ENCODE measurements at regions not wholly inside any gene's neighbourhood (a gene's known extent, or its start where the extent isn't known, plus 50 kb on each side); places are given as distances from the start of the nearest gene placed in this dataset.

DNA sequence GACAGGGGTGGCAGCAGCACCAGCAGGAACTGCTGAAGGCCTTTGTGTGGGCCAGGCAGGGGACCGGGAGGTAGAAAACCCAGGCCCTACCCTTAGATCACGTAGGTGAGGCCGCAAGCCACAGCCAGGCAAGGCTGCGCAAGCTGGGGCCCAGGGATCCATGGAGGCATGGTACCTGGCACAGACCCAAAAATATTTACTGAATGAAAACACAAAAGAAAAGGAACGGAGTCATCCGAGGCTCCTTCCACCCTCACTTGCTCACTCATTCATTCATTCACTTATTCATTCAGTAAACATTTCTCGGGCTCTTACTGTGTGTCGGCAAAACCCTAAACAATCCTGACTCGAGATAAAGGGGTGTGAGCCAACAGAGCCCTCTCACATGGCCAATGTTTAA lies 102.3 kb downstream of the BCOR start:
- Histone ChIP-seq H3K4ac (ENCODE audit: low read depth, low read length) (no peak overlapping the region), H2BK5ac (ENCODE audit: low read depth, low read length, poor library complexity, severe bottlenecking) (no peak overlapping the region), H3K27ac (ENCODE audit: insufficient read depth, low read length) (no peak overlapping the region), H3K23ac (ENCODE audit: low read depth, low read length) (no peak overlapping the region), H3K9ac (ENCODE audit: low read depth, low read length) (no peak overlapping the region), H3K56ac (ENCODE audit: extremely low read depth, insufficient read depth, low read length) (no peak overlapping the region), H3K4me2 (ENCODE audit: low read depth, low read length) (no peak overlapping the region), H3K4me3 (ENCODE audit: insufficient read depth, low read depth, low read length) (no peak overlapping the region), H4K20me1 (ENCODE audit: insufficient read depth, low read length) (no peaks in the 10 kb centered on the region), H3K9me1 (ENCODE audit: insufficient read depth, low read length) (no peaks in the 10 kb centered on the region), H2AK9ac (replicated peaks; ENCODE audit: low read depth, low read length, poor library complexity) (no peak overlapping the region), H4K91ac (ENCODE audit: insufficient read depth, low read depth, low read length) (no peak overlapping the region), H3K79me1 (ENCODE audit: low read depth in 1 of 2, low read length in 2 of 2) (no peaks in the 10 kb centered on the region), H2BK20ac (ENCODE audit: low read depth, low read length) (no peak overlapping the region), H3K4me1 (ENCODE audit: control insufficient read depth, insufficient read depth, low read length) (no peaks in the 10 kb centered on the region), H4K5ac (ENCODE audit: low read depth, low read length) (no peak overlapping the region), H4K8ac (ENCODE audit: low read depth in 2 of 2, low read length in 2 of 2) (no peak overlapping the region), H2AK5ac (ENCODE audit: low read depth, low read length) (no peak overlapping the region), H3K14ac (replicated peaks; ENCODE audit: low read depth, low read length) (no peak overlapping the region), H3K36me3 (ENCODE audit: control insufficient read depth, insufficient read depth, low read length) (no peaks in the 10 kb centered on the region), H2BK120ac (ENCODE audit: low read depth, low read length) (no peak overlapping the region), H3K27me3 (ENCODE audit: control insufficient read depth, insufficient read depth, low read length) (peaks cover 3% of the 10 kb centered on the region), H2BK15ac (ENCODE audit: low read depth, low read length) (no peak overlapping the region), H2AFZ (replicated peaks; ENCODE audit: low read length, poor library complexity) (no peak overlapping the region), H3K18ac (ENCODE audit: low read depth, low read length) (no peak overlapping the region), H3K9me3 (ENCODE audit: control insufficient read depth, insufficient read depth, low read length) (peaks cover 4% of the 10 kb centered on the region; the same call in 1 of the 2 replicates)
- in situ Hi-C loops (cut with MboI; ENCODE audit: low sequenced_read_pairs) (no loop called here), intact Hi-C loops (cut with micrococcal nuclease) (no loop called here), dilution Hi-C loops (cut with HindIII; ENCODE audit: low sequenced_read_pairs, unreplicated experiment) (no loop called here)
- 65% methylated on average over 4 of the region's 9 CpGs; no CpG with 5 or more reads in 1 of the 2 experiments for WGBS, 2 experiments (ENCODE audit: extremely low coverage in 2 of 2, insufficient read length in 1 of 2)
- ATAC-seq (ENCODE audit: low read depth) (no peak), DNase-seq (no peak)
- ChIA-PET POLR2A (ENCODE audit: unreplicated experiment) (no interaction called here), CTCF (no interaction called here)
- TF ChIP-seq NFE2L2 (IDR thresholded peaks at IDR 0.05; ENCODE audit: low read depth, low read length) (no peak), CEBPB (IDR thresholded peaks at IDR 0.05; ENCODE audit: low read depth, low read length) (no peak), RAD21 (IDR thresholded peaks at IDR 0.05; ENCODE audit: low read length) (no peak), RFX5 (IDR thresholded peaks at IDR 0.05; ENCODE audit: low read depth, low read length) (no peak), RCOR1 (IDR thresholded peaks at IDR 0.05; ENCODE audit: insufficient replicate concordance, low read length) (no peak), BHLHE40 (IDR thresholded peaks at IDR 0.05; ENCODE audit: low read depth, low read length) (no peak), FOS (IDR thresholded peaks at IDR 0.05; ENCODE audit: low read depth, low read length) (no peak), CHD1 (IDR thresholded peaks at IDR 0.05; ENCODE audit: low read depth, low read length) (no peak)
- TF ChIP-seq, protein P1, sequence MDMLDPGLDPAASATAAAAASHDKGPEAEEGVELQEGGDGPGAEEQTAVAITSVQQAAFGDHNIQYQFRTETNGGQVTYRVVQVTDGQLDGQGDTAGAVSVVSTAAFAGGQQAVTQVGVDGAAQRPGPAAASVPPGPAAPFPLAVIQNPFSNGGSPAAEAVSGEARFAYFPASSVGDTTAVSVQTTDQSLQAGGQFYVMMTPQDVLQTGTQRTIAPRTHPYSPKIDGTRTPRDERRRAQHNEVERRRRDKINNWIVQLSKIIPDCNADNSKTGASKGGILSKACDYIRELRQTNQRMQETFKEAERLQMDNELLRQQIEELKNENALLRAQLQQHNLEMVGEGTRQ (IDR thresholded peaks at IDR 0.05; ENCODE audit: low read depth, low read length) = no peak
- TF ChIP-seq, protein P2, sequence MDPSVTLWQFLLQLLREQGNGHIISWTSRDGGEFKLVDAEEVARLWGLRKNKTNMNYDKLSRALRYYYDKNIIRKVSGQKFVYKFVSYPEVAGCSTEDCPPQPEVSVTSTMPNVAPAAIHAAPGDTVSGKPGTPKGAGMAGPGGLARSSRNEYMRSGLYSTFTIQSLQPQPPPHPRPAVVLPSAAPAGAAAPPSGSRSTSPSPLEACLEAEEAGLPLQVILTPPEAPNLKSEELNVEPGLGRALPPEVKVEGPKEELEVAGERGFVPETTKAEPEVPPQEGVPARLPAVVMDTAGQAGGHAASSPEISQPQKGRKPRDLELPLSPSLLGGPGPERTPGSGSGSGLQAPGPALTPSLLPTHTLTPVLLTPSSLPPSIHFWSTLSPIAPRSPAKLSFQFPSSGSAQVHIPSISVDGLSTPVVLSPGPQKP (IDR thresholded peaks at IDR 0.05; ENCODE audit: borderline replicate concordance, low read depth, low read length) = no peak
- no TSS peak for BruUV-seq (replicated peaks)

Data from IMR-90 (cell line).